ENCODE measurements at regions not wholly inside any gene's neighbourhood (a gene's known extent, or its start where the extent isn't known, plus 50 kb on each side); places are given as distances from the start of the nearest gene placed in this dataset.

DNA sequence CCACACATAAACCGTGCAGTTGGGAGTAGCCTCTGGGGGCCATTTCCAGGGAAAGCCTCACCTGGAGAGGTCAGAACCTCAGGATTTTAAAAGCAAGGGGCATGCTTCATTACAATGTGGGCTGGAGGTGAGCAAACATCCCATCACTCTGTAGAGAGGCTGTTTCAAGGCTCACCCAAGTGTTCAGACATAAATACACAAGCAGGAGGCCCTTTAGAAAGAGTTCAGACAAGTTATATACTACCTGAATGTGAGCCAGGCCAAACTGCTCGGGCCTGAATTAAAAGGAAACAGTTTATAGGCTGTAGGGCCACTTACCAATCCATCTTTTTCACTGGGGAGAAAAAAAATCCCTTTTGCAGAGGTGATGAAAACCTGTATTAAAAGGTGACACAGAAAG lies 540.0 kb upstream of the ZEB2 start:
- no peak for TF ChIP-seq CTCF (IDR thresholded peaks at IDR 0.05)
- ATAC-seq (ENCODE audit: low FRiP score) (no peak), DNase-seq (ENCODE audit: low spot score) (no peak)

GRCh38 chr2:145059343-145059742 lies 539.4 kb upstream of the ZEB2 start:
- TF ChIP-seq CTCF (IDR thresholded peaks at IDR 0.05): no peak
- no peak for DNase-seq (ENCODE audit: low spot score)
- ATAC-seq (ENCODE audit: low FRiP score): no peak

GRCh38 chr2:145058457-145058856 lies 538.5 kb upstream of the ZEB2 start:
- ATAC-seq (ENCODE audit: low FRiP score): peak; percentile 62
- no peak for TF ChIP-seq CTCF (IDR thresholded peaks at IDR 0.05)

DNA sequence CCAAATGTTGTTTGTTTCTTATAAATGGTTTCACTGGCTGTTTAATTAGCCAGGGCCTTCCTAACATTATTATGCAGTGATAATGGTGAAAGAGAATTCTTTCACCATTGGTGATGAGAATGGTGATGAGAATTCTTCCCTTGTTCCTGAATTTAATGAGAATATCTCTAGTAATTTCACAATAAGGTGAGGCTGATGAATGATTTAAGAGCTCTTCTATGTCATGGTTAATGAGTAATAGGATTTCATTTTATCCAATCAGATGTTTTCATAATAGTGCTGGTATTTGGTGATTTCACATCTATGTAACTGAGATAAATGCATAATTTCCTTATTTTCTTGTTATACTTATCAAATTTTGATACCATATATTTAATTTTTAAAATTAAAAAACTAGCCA lies 535.7 kb upstream of the ZEB2 start:
- no peak for ATAC-seq (ENCODE audit: low FRiP score)
- TF ChIP-seq CTCF (IDR thresholded peaks at IDR 0.05): no peak
- DNase-seq (ENCODE audit: low spot score): no peak

More at GRCh38 chr2:145058457-145058856, 538.5 kb upstream of the ZEB2 start:
- no peak for DNase-seq (ENCODE audit: low spot score)

- no peak for TF ChIP-seq CTCF (IDR thresholded peaks at IDR 0.05)
- DNase-seq (ENCODE audit: low spot score) (no peak), ATAC-seq (ENCODE audit: low FRiP score) (no peak)
Measured at GRCh38 chr2:145050134-145050533, 530.2 kb upstream of the ZEB2 start.

DNA sequence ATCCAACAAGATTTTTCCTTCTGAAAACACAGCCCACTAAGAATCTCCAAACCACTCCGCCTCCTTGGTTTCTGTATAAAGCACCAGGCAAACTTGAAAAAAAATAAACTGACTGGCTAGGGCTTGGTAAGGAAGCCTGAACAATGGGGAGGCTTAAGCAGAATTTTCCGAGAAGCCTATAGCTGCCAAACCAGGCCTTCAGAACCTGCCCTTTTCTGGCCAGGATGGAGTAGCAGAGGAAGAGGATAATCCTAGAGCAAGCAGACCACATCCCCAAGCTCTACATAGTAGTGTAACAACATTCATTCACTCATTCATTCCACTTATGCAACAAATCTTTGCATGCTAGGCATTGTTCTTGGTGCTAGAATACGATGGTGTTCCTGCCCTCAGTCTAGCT lies 529.6 kb upstream of the ZEB2 start:
- no peak for TF ChIP-seq CTCF (IDR thresholded peaks at IDR 0.05)
- ATAC-seq (ENCODE audit: low FRiP score) (no peak), DNase-seq (ENCODE audit: low spot score) (no peak)

GRCh38 chr2:145047554-145047953 lies 527.6 kb upstream of the ZEB2 start:
- no peak for DNase-seq (ENCODE audit: low spot score)
- TF ChIP-seq CTCF (IDR thresholded peaks at IDR 0.05): no peak

More at GRCh38 chr2:145047554-145047953, 527.6 kb upstream of the ZEB2 start:
- ATAC-seq (ENCODE audit: low FRiP score): no peak

Measured in omental fat pad (tissue), 3 donors.